Caco-2 (cell line): ENCODE measurements at regions not wholly inside any gene's neighbourhood (a gene's known extent, or its start where the extent isn't known, plus 50 kb on each side); places are given as distances from the start of the nearest gene placed in this dataset.

Experiments used
- BruUV-seq: library from RNA; stranded (reverse); fragments of 400-500 nt; replicated peaks from 2 replicates; lab custom pipeline; 2021; lab: Mats Ljungman, UMichigan
- CTCF ChIA-PET: fragments of 300-600 bp; sonication (Branson Sonifier 250); formaldehyde crosslinking; loops from one replicate; lab custom pipeline; 2022; ENCODE audit warnings: antibody characterized with exemption; lab: Charles Lee
- POLR2A ChIA-PET: fragments of 300-600 bp; sonication (Branson Sonifier 250); formaldehyde crosslinking; loops from one replicate; lab custom pipeline; 2022; ENCODE audit warnings: antibody characterized with exemption; lab: Charles Lee
- DNase-seq, 2 experiments: peaks; one replicate each; pipeline versions ENCODE4 v3.0.0 to v3.0.0-alpha.2; 2020 to 2022
- H3K27me3 ChIP-seq: replicated peaks from 2 replicates; pipeline ENCODE4 v1.6.0; 2011; ENCODE audit warnings: low read length; ENCODE audit not compliant: control insufficient read depth, insufficient read depth
- H3K36me3 ChIP-seq: 2 replicates; pipeline ENCODE4 v1.5.1; 2011; ENCODE audit warnings: low read length; ENCODE audit not compliant: control insufficient read depth, insufficient read depth
- H3K4me1 ChIP-seq: fragments of 250-450 bp; sonication (Bioruptor Pico); 2 replicates; pipeline ENCODE4 v1.5.1; 2020; ENCODE audit warnings: mild to moderate bottlenecking
- H3K4me3 ChIP-seq: 2 replicates; pipeline ENCODE4 v1.5.1; 2011; ENCODE audit warnings: low read depth, mild to moderate bottlenecking, control low read depth, low read length
- H3K9me3 ChIP-seq: fragments of 250-450 bp; sonication (Bioruptor Pico); 2 replicates; pipeline ENCODE4 v1.5.1; 2020; ENCODE audit warnings: mild to moderate bottlenecking, moderate library complexity
- H3K27ac Mint-ChIP-seq: one replicate; pipeline ENCODE4 v1.8.0; 2022; ENCODE audit warnings: mixed read lengths; ENCODE audit not compliant: unreplicated experiment
- H3K27me3 Mint-ChIP-seq: one replicate; pipeline ENCODE4 v1.8.0; 2022; ENCODE audit warnings: mixed read lengths; ENCODE audit not compliant: insufficient read depth, unreplicated experiment
- H3K36me3 Mint-ChIP-seq: one replicate; pipeline ENCODE4 v1.8.0; 2022; ENCODE audit warnings: mild to moderate bottlenecking, mixed read lengths; ENCODE audit not compliant: insufficient read depth, unreplicated experiment
- H3K4me1 Mint-ChIP-seq: one replicate; pipeline ENCODE4 v1.8.0; 2022; ENCODE audit warnings: low read depth, mixed read lengths; ENCODE audit not compliant: unreplicated experiment
- H3K4me3 Mint-ChIP-seq: one replicate; pipeline ENCODE4 v1.8.0; 2022; ENCODE audit warnings: mild to moderate bottlenecking, moderate library complexity, mixed read lengths; ENCODE audit not compliant: unreplicated experiment
- H3K9me3 Mint-ChIP-seq: one replicate; pipeline ENCODE4 v1.8.0; 2022; ENCODE audit warnings: mixed read lengths; ENCODE audit not compliant: unreplicated experiment
- CTCF ChIP-seq, 2 experiments: fragments of 200-600 bp in 1 of 2; IDR thresholded peaks; 1 replicate in 1 of 2; 2 replicates in 1 of 2; pipeline versions ENCODE4 v1.5.1 to v1.8.0; 2011 to 2022; ENCODE audit warnings: antibody characterized with exemption in 1 of 2, control low read depth in 1 of 2, inconsistent platforms in 1 of 2, low read depth in 1 of 2, low read length in 1 of 2, mild to moderate bottlenecking in 1 of 2, moderate library complexity in 1 of 2; ENCODE audit not compliant: insufficient read depth in 1 of 2, severe bottlenecking in 1 of 2, unreplicated experiment in 1 of 2
- intact Hi-C: fragments of 100-400 bp; cut with micrococcal nuclease; formaldehyde crosslinking; loops from one replicate; pipeline ENCODE4 v1.10.0; 2022; ENCODE audit not compliant: unreplicated experiment

- CTCF ChIA-PET: no interaction called here
- no peak overlapping the region for H3K4me3 Mint-ChIP-seq
- POLR2A ChIA-PET: no interaction called here
- no peak overlapping the region for H3K27ac Mint-ChIP-seq
- Histone ChIP-seq H3K4me1 (no peaks in the 10 kb centered on the region), H3K36me3 (no peaks in the 10 kb centered on the region), H3K4me3 (no peak overlapping the region), H3K27me3 (no peaks in the 10 kb centered on the region), H3K9me3 (no peaks in the 10 kb centered on the region)
- H3K36me3 Mint-ChIP-seq: no peaks in the 10 kb centered on the region
- BruUV-seq: no TSS peak
- H3K27me3 Mint-ChIP-seq: no peaks in the 10 kb centered on the region
- H3K4me1 Mint-ChIP-seq: no peaks in the 10 kb centered on the region
- no peaks in the 10 kb centered on the region for H3K9me3 Mint-ChIP-seq
- TF ChIP-seq CTCF (IDR thresholded peaks at IDR 0.05; ENCODE audit: insufficient read depth in 1 of 2, low read depth in 1 of 2, low read length in 1 of 2, severe bottlenecking in 1 of 2, unreplicated experiment in 1 of 2): no peak
- DNase-seq: no peak
- intact Hi-C loops: loop anchor here (5.0 kb wide), 1 partner anchor 134 kb away; no protein-coding TSS in a partner anchor
These were observed 253.0 kb upstream of the ARRDC3 start for GRCh38 chr5:91635950-91636734.

DNA sequence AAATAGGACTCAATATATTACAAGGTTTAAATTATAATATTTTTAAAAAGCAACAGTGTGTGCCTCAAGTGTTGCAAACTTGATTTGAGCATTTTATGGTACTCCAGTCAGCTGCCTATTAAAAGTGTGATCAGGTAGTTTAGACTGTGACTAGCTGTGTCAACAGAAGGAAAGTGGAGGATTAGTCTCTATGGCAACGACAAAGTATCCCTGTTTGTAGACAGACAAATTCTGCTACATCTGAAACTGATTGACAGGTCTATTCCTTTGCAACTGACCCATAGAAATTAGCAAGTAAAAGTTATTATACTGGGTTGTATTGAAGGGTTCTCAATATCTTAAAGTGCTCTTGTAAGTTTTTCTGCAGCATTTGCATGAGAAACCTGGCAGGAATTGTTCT is 249.8 kb upstream of the ARRDC3 start:
- Mint-ChIP-seq H3K4me1 (no peaks in the 10 kb centered on the region), H3K4me3 (no peak overlapping the region), H3K9me3 (no peaks in the 10 kb centered on the region), H3K27ac (no peak overlapping the region), H3K27me3 (no peaks in the 10 kb centered on the region), H3K36me3 (no peaks in the 10 kb centered on the region)
- ChIA-PET CTCF (no interaction called here), POLR2A (no interaction called here)
- H3K36me3 ChIP-seq: no peaks in the 10 kb centered on the region
- H3K4me3 ChIP-seq: no peak overlapping the region
- H3K27me3 ChIP-seq: no peaks in the 10 kb centered on the region
- H3K4me1 ChIP-seq: no peaks in the 10 kb centered on the region
- intact Hi-C loops: no loop called here
- TF ChIP-seq CTCF (IDR thresholded peaks at IDR 0.05; ENCODE audit: insufficient read depth in 1 of 2, low read depth in 1 of 2, low read length in 1 of 2, severe bottlenecking in 1 of 2, unreplicated experiment in 1 of 2): no peak
- H3K9me3 ChIP-seq: no peaks in the 10 kb centered on the region
- no peak for DNase-seq
- BruUV-seq: no TSS peak

- Histone ChIP-seq H3K4me3 (no peak overlapping the region), H3K36me3 (no peaks in the 10 kb centered on the region), H3K4me1 (no peaks in the 10 kb centered on the region), H3K27me3 (no peaks in the 10 kb centered on the region), H3K9me3 (no peaks in the 10 kb centered on the region)
- no peak for TF ChIP-seq CTCF (IDR thresholded peaks at IDR 0.05; ENCODE audit: insufficient read depth in 1 of 2, low read depth in 1 of 2, low read length in 1 of 2, severe bottlenecking in 1 of 2, unreplicated experiment in 1 of 2)
- CTCF ChIA-PET: no interaction called here
- no peaks in the 10 kb centered on the region for H3K27me3 Mint-ChIP-seq
- intact Hi-C loops: no loop called here
- BruUV-seq: no TSS peak
- POLR2A ChIA-PET: no interaction called here
- H3K27ac Mint-ChIP-seq: no peak overlapping the region
- no peaks in the 10 kb centered on the region for H3K9me3 Mint-ChIP-seq
- no peak for DNase-seq
- H3K36me3 Mint-ChIP-seq: no peaks in the 10 kb centered on the region
- no peak overlapping the region for H3K4me3 Mint-ChIP-seq
- H3K4me1 Mint-ChIP-seq: no peaks in the 10 kb centered on the region
These were observed 228.6 kb upstream of the ARRDC3 start for GRCh38 chr5:91611746-91612145.
